ENCODE measurements at regions not wholly inside any gene's neighbourhood (a gene's known extent, or its start where the extent isn't known, plus 50 kb on each side); places are given as distances from the start of the nearest gene placed in this dataset.

- TF ChIP-seq POLR2A (IDR thresholded peaks at IDR 0.05) (no peak), POLR2AphosphoS5 (IDR thresholded peaks at IDR 0.05) (no peak), EP300 (IDR thresholded peaks at IDR 0.05) (no peak)
- TF ChIP-seq, protein P1, sequence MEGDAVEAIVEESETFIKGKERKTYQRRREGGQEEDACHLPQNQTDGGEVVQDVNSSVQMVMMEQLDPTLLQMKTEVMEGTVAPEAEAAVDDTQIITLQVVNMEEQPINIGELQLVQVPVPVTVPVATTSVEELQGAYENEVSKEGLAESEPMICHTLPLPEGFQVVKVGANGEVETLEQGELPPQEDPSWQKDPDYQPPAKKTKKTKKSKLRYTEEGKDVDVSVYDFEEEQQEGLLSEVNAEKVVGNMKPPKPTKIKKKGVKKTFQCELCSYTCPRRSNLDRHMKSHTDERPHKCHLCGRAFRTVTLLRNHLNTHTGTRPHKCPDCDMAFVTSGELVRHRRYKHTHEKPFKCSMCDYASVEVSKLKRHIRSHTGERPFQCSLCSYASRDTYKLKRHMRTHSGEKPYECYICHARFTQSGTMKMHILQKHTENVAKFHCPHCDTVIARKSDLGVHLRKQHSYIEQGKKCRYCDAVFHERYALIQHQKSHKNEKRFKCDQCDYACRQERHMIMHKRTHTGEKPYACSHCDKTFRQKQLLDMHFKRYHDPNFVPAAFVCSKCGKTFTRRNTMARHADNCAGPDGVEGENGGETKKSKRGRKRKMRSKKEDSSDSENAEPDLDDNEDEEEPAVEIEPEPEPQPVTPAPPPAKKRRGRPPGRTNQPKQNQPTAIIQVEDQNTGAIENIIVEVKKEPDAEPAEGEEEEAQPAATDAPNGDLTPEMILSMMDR (IDR thresholded peaks at IDR 0.05), result no peak
- ATAC-seq, result no peak
- H3K9me3 ChIP-seq, result no peaks in the 10 kb centered on the region
- no peaks in the 10 kb centered on the region for H3K27me3 ChIP-seq
- peaks cover 0 to 47% (median 6%) of the 10 kb centered on the region in 3 donors for H3K4me1 ChIP-seq
- no peaks in the 10 kb centered on the region for H3K36me3 ChIP-seq
- WGBS, 2 donors (ENCODE audit: low coverage in 1 of 2), result 89 to 94% methylated on average over 2 of the region's 2 CpGs
- H3K27ac ChIP-seq, result peak overlapping the region in 1 of 4 donors; percentile 90
- no peak overlapping the region for H3K4me3 ChIP-seq
Observed at GRCh38 chr4:140254651-140255299, 100.8 kb upstream of the MAML3 start.

DNA sequence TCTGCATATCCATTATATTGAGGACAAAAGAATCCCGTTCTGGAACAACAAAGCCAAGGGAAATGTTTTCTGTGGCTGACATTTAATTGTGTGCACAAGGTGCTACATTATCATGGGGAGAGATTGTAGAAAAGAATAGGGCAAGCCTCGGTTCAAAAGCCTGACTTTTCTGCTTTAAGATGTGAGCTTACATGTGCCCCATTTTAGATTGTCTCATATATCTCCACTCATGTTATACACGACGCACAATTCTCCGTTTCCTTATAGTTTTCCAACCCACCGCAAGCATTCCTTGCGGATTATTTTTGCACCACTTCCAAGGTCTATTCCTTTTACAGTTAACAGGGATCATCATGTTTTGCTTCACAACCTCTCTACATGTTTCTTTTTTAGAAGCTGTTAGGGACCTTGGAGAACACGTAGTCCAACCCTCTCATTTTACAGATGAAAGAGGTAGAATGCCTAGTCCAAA, 99.6 kb upstream of the MAML3 start:
- no peak for TF ChIP-seq POLR2AphosphoS5 (IDR thresholded peaks at IDR 0.05)
- TF ChIP-seq, protein P1 (IDR thresholded peaks at IDR 0.05), result no peak
- no peak for TF ChIP-seq EP300 (IDR thresholded peaks at IDR 0.05)
- no peak for TF ChIP-seq POLR2A (IDR thresholded peaks at IDR 0.05)
- Histone ChIP-seq H3K36me3 (no peaks in the 10 kb centered on the region), H3K9me3 (no peaks in the 10 kb centered on the region), H3K27ac (peak overlapping the region; percentile 77 to 95 (median 90)), H3K4me3 (peak overlapping the region in 1 of 2 donors; percentile 78), H3K4me1 (peaks cover 4 to 59% (median 9%) of the 10 kb centered on the region in 3 donors), H3K27me3 (no peaks in the 10 kb centered on the region)
- no peak for ATAC-seq
- WGBS, 2 donors (ENCODE audit: low coverage in 1 of 2), result 6 to 41% methylated on average over 2 to 8 of the region's 8 CpGs

- TF ChIP-seq, protein P1 (IDR thresholded peaks at IDR 0.05), result peak; percentile 81 to 99 (median 94)
- no peak for TF ChIP-seq EP300 (IDR thresholded peaks at IDR 0.05)
- Histone ChIP-seq H3K27me3 (no peaks in the 10 kb centered on the region), H3K27ac (peak overlapping the region; percentile 77 to 95 (median 90)), H3K9me3 (no peaks in the 10 kb centered on the region), H3K4me1 (peaks cover 4 to 62% (median 9%) of the 10 kb centered on the region in 3 donors), H3K36me3 (no peaks in the 10 kb centered on the region), H3K4me3 (peak overlapping the region; percentile 52 to 78)
- WGBS, 2 donors (ENCODE audit: low coverage in 1 of 2), result 0% methylated on average over 2 of the region's 72 CpGs
- ATAC-seq, result peak; percentile 85
Observed at GRCh38 chr4:140252742-140253555, 99.0 kb upstream of the MAML3 start.

DNA sequence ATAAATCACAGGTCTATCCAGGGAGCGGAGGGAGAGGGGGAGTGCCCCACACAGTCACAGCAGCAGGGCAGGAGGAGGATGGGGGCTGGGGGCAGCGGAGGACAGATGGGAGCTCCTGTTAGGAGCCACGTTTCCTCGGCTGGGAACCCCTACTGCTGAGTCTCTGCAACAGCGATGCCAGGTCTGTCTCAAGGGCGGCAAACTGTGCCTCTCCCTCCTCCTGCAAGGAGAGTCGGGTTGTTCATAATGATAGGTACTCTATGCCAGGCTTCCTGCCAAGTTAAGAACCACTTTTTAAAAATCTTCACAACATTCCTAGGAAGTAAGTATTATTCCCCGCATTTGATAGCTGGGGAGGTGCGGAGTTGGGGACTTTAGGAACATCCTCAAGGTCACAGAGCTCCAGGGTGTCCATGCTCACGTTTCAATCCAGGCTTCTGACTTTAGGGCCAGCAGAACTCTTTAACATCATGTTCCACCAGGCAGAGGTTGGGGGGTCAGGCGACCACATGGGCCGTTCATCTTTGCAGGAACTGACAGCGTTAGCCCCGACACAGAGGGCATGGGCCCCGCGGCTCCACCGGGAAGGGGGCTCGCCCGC, 98.3 kb upstream of the MAML3 start:
- H3K27ac ChIP-seq, result peak overlapping the region; percentile 77 to 95 (median 90)
- H3K9me3 ChIP-seq, result no peaks in the 10 kb centered on the region
- no peaks in the 10 kb centered on the region for H3K27me3 ChIP-seq
- peaks cover 3 to 54% (median 4%) of the 10 kb centered on the region in 3 donors for H3K4me1 ChIP-seq
- 53 to 60% methylated on average over 8 of the region's 19 CpGs for WGBS, 2 donors (ENCODE audit: low coverage in 1 of 2)
- peak overlapping the region; percentile 52 to 78 for H3K4me3 ChIP-seq
- no peaks in the 10 kb centered on the region for H3K36me3 ChIP-seq
- TF ChIP-seq, protein P1 (IDR thresholded peaks at IDR 0.05), result no peak
- TF ChIP-seq EP300 (IDR thresholded peaks at IDR 0.05) (no peak), POLR2AphosphoS5 (IDR thresholded peaks at IDR 0.05) (no peak), POLR2A (IDR thresholded peaks at IDR 0.05) (no peak)
- peak; percentile 2 for ATAC-seq
